ENCODE measurements at regions not wholly inside any gene's neighbourhood (a gene's known extent, or its start where the extent isn't known, plus 50 kb on each side); places are given as distances from the start of the nearest gene placed in this dataset.

DNA sequence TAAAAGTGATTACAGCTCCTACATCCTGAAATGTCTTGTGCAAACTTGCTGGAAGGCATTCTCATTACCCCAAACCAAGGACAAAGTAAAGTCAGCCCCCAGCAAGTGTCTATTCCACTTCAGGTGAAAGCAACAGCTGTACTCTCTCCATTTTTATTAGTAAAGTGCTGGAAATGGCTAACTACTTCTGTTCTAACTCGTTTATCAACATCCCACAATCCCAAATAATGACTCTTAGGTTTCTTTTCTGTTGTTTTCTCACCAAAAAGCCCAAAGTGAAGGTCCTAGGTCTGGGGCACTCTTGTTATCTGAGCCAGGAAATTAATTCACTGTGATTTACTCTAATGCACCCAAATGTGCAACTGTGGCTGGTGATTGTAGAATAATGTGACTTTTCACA, 105.7 kb downstream of the LRRC30 start:
- TF ChIP-seq, protein P1, sequence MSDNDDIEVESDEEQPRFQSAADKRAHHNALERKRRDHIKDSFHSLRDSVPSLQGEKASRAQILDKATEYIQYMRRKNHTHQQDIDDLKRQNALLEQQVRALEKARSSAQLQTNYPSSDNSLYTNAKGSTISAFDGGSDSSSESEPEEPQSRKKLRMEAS (IDR thresholded peaks at IDR 0.05; ENCODE audit: low read depth, low read length) = no peak
- TF ChIP-seq, protein P2, sequence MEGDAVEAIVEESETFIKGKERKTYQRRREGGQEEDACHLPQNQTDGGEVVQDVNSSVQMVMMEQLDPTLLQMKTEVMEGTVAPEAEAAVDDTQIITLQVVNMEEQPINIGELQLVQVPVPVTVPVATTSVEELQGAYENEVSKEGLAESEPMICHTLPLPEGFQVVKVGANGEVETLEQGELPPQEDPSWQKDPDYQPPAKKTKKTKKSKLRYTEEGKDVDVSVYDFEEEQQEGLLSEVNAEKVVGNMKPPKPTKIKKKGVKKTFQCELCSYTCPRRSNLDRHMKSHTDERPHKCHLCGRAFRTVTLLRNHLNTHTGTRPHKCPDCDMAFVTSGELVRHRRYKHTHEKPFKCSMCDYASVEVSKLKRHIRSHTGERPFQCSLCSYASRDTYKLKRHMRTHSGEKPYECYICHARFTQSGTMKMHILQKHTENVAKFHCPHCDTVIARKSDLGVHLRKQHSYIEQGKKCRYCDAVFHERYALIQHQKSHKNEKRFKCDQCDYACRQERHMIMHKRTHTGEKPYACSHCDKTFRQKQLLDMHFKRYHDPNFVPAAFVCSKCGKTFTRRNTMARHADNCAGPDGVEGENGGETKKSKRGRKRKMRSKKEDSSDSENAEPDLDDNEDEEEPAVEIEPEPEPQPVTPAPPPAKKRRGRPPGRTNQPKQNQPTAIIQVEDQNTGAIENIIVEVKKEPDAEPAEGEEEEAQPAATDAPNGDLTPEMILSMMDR (IDR thresholded peaks at IDR 0.05; ENCODE audit: low read depth, low read length) = no peak
- TF ChIP-seq POLR2A (IDR thresholded peaks at IDR 0.05; ENCODE audit: extremely low read depth, insufficient read length) = no peak
